AG09309 (cell line): ENCODE measurements at regions not wholly inside any gene's neighbourhood (a gene's known extent, or its start where the extent isn't known, plus 50 kb on each side); places are given as distances from the start of the nearest gene placed in this dataset.

ENCODE experiments used
- DNase-seq: peaks from one replicate; pipeline ENCODE4 v3.0.0-alpha.2; 2010; ENCODE audit warnings: low read depth
- H3K4me3 ChIP-seq: 2 replicates; pipeline ENCODE4 v1.5.1; 2011; ENCODE audit warnings: mild to moderate bottlenecking, low read depth, low read length, moderate library complexity; ENCODE audit not compliant: control insufficient read depth
- CTCF ChIP-seq: IDR thresholded peaks from 2 replicates; pipeline ENCODE4 v1.5.1; 2011; ENCODE audit warnings: mild to moderate bottlenecking, low read depth, low read length, inconsistent platforms; ENCODE audit not compliant: insufficient read depth, control insufficient read depth; ENCODE audit errors: missing control alignments

DNA sequence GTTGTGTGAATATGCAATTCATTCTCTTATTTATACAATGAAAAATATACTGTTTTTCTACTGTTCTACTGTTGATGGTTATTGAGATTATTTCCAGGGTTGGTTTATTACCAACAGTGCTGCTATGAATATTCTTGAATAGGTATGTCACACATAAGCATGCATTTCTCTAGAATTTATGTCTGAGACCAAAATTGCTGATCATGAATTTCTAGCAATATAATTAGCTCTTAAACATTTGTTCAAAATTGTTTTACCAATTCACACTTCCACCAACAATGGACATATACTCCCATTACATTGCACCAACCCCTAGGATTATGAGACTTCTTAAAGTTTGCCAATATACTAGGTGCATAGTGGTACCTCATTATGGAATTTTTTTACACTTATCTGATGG, 164.1 kb upstream of the KCNQ5 start:
- no peak for DNase-seq
- no peak for TF ChIP-seq CTCF

GRCh38 chr6:72458521-72458920, 163.3 kb upstream of the KCNQ5 start:
- DNase-seq, result no peak
- H3K4me3 ChIP-seq, result no peak overlapping the region
- TF ChIP-seq CTCF, result no peak

More for the DNA sequence above, 164.1 kb upstream of the KCNQ5 start:
- H3K4me3 ChIP-seq, result no peak overlapping the region

- no peak for TF ChIP-seq CTCF
- peak; percentile 10 for DNase-seq
- H3K4me3 ChIP-seq, result no peak overlapping the region
Measured at GRCh38 chr6:72461144-72461543, 160.7 kb upstream of the KCNQ5 start.

DNA sequence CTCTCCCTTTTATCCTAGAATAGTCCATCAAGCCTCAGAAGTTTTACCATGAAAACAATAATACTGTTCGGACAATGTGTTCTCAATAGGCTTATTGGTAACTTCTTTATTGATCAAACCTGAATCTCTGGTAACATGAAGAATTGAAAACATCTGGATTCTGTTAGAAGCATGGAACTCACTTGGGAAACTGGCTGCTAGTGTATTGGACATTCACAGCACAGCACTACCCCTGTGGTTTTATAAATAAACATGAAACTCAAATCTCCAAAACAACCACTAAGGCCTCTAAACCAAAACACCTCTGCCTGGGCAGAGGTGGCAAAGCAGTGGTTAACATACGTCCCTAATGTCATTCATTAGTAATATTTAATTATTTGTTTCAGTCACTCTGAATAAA, 157.6 kb upstream of the KCNQ5 start:
- no peak for DNase-seq
- H3K4me3 ChIP-seq, result no peak overlapping the region
- no peak for TF ChIP-seq CTCF

- H3K4me3 ChIP-seq, result no peak overlapping the region
- no peak for TF ChIP-seq CTCF
- peak; percentile 49 for DNase-seq
Measured at GRCh38 chr6:72464791-72465691, 156.8 kb upstream of the KCNQ5 start.

GRCh38 chr6:72466471-72466870, 155.4 kb upstream of the KCNQ5 start:
- no peak overlapping the region for H3K4me3 ChIP-seq
- DNase-seq, result no peak
- TF ChIP-seq CTCF, result no peak
